NCI-H345 treated with DMSO at 0.1 percent for 48 hours (cell line): ENCODE measurements at regions not wholly inside any gene's neighbourhood (a gene's known extent, or its start where the extent isn't known, plus 50 kb on each side); places are given as distances from the start of the nearest gene placed in this dataset.
"Not testable (repeated sequence)": the region's sequence is repeated elsewhere in the genome, so short reads cannot be mapped to it uniquely, and the experiment has no call there.

ENCODE experiments used
- DNase-seq: peaks from one replicate; lab custom pipeline; 2025; ENCODE audit not compliant: unreplicated experiment; lab: John Stamatoyannopoulos, UW

DNA sequence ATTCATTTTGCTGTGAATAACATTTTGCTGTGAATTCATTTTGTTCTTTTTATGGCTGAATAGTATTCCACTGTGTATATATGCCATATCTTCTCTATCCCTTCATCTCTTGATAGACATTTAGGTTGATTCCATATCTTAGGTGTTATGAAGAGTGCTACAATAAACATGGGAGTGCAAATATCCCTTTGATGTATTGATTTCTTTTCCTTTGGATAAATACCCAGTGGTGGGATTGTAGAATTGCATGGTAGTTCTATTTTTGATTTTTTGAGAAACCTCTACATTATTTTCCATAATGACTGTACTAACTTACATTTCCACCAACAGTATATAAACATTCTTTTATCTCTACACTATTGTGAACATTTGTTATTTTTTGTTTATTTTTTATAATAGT lies 555.9 kb downstream of the PDHA2 start:
- no peak for DNase-seq

DNA sequence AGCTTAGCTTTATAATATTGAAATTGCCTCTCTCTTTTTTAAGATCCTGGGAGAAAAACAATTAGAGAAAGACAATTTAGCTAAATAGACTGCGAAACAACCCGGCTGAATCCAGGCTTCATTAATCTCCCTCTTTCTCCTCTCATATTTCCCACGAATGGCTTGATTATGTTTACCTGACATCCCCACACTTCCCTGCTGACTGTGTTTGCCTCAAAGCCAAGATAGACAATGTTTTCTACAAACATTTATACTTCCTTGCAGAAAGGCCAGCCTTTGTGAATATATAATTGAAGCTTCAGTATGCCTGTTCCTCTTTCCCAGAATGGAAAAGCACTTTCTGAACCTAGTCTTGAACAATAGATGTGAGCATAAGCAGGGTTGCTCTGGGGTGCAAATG lies 566.8 kb downstream of the PDHA2 start:
- no peak for DNase-seq

DNA sequence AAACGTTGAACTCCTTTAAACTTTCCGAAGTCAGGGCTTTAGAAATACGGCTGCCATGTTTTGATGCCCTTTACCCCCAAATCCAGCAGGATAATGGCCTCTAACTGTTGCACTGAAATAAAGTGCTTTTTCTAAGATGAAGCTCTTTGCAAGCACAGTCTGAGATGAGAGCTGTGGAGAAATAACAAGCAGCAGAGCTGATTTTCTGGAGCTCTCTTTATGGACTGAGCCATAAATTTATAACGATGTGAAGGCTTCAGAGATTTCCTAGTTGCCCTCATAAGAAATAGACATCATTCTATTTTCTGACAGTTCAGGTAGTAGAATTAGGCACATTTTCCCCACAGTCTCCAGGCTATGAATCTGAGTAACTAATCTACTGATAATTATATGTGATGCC lies 567.3 kb downstream of the PDHA2 start:
- no peak for DNase-seq

DNA sequence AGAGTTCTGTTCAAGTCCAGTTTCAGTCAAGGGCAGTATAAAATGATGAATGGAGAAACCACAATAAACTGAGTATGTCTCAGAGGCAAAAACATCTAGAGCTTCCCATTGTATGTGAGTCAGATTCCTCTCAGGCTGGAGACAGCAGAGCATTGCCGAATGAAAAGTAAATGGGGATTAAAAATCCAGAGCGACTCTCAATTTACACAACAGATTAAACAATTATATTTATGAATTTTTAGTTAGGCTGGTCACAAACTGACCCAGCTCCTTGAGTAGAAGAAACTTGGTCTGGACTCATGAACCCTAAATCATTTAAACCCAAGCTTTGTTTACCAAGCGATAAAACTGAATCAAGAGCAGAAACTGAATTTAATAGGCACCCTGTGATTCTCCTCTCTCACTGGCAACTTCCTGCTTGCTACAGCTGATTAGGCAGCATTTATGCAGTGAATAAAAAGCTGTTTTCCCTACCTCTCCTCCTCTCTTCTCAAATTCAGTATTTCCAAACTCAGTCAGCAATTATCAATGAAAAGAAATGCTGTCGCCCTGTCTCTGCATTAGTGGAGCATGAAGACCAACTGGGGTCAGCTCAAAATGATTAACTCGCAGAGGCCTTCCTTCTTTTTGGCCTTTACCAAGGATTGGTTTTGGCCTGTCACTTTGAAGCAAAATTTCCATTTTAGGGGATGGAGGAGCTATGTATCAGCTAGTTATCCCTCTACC lies 568.0 kb downstream of the PDHA2 start:
- no peak for DNase-seq

DNA sequence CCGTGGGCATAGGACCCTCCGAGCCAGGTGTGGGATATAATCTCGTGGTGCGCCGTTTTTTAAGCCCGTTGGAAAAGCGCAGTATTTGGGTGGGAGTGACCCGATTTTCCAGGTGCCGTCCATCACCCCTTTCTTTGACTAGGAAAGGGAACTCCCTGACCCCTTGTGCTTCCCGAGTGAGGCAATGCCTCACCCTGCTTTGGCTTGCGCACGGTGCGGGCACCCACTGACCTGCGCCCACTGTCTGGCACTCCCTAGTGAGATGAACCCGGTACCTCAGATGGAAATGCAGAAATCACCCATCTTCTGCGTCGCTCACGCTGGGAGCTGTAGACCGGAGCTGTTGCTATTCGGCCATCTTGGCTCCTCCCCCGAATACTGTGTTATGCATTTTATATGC lies 575.0 kb downstream of the PDHA2 start:
- not testable (repeated sequence) for DNase-seq

DNA sequence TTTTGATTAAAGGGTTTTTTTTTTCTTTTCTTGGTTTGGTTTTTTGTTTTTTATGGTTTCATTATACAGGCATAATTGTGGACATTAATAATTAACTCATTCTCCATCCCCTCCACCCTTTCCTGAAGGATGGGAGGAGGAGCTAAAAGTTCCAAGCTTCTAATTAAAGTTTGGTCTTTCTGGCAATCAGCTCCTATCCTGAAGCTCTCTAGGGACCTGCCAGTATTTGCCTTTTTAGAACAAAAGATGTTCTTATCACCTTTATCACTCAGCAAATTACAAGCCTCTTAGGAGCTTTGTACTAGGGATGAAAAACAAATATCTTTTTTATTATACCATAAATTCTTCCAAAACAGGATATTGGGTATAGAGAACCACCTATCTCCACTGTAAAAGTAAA lies 589.8 kb downstream of the PDHA2 start:
- DNase-seq = no peak

DNA sequence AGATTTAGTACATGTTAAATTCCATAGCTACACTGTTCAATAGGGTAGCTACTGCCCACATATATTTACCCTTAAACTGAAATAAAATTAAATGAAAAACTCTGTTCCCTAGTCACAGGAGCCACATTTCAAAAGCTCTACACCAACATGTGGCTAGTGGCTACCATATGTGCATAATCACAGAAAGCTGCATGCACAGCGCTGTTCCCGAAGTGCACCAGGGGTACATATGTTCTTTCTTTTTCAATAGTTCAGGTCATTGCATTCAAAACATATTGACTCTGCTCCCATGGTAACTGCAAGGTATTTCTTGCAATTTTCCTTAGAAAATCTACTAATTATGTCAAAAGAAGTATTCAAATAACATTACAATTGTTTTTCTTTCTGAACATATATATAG lies 591.2 kb downstream of the PDHA2 start:
- no peak for DNase-seq

DNA sequence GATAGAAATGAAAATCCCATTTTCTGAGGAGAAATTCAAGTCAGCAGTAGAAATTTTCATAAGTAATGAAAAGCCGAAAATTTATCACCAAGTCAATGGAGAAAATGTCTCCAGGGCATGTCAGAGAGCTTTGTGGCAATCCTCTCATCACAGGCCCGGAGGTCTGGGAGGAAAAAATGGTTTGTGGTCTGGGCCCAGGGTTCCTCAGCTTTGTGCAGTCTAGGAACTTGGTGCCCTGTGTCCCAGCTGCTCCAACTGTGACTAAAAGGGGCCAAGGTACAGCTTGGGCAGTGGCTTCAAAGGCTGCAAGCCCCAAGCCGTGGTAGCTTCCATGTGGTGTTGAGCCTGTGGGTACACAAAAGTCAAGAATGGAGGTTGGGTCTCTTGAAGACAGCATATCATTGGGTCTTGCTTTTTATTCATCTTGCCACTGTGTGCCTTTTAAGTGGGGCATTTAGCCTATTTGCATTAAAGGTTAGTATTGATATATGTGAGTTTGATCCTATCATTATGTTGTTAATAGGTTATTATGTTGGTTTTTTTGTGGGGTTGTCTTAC lies 608.5 kb downstream of the PDHA2 start:
- DNase-seq = no peak

DNA sequence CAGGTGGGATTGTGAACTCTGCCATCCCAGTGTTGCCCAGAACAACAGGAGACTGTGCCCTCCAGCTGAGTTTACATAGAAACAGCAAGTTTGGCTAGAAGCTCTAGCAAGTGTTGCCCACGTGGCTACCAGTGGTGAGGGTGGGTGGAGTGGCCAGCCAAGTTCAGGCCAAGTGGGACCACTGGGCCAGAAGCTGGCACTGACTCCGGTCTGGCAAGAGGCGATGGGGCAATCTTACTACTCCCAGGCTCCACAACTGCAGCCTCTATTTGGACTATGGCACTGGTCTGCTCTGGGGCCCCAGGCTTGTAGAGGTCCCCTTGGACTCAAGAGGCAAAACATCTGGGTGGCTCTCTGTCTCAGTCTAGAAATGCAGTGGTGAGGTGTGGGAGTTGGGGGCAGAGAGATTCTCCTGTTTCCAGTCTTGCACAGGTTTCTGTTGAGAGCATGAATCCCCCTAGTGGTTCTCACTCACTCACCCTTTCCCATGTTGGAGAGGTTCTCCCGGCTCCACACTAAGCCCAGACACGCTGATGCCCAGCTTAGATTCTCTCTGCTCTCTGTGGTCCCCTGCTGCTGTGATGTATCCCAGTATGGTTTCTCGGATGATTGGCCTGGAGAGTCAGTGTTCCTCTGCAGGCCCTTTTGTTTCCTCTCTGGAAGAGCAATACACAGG lies 615.3 kb downstream of the PDHA2 start:
- no peak for DNase-seq

DNA sequence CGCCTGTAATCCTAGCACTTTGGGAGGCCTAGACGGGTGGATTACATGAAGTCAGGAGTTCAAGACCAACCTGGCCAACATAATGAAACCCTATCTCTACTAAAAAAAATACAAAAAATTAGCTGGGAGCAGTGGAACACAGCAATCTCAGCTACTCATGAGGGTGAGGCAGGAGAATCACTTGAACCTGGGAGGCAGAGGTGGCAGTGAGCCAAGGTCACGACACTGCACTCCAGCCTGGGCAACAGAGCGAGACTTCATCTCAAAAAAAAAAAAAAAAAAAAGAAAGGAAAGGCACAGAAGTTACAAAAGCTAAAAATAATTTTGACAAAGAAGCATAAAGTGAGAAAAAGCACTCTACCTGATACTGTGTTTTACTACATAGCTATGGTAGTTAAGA lies 618.1 kb downstream of the PDHA2 start:
- DNase-seq = not testable (repeated sequence)

DNA sequence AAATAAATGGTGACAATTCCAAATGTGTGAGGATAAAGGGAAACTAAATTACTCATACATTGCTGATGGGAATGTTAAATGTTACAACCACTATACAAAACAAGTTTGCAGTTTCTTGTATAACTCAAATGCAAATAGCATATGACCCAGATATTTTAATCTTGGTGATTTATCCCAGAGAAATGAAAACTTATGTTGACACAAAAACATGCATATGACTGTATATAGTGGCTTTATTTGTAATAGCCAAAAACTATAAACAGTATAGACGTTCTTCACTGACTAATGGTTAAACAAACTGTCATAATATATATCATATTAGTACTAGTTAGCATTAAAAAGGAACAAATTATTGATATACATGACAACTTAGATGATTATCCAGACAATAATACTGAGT lies 619.2 kb downstream of the PDHA2 start:
- DNase-seq = no peak

DNA sequence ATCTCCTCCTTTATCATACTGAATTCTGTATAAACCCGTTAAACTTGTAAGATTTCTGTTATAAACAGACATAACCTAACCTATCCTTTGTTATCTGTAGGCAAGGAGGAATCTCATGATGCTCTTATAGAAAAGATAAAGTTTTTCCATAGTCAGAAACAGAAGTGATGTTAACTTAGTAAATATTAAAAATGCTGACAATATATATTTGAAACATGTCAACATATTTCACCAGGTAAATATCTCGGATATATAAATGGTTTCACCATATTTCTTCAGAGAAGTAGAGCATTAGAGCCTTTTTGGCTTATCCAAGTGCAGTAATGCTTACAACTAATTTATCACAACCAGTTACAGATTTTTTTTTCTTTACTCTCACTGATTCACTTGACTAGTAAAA lies 625.9 kb downstream of the PDHA2 start:
- no peak for DNase-seq

DNA sequence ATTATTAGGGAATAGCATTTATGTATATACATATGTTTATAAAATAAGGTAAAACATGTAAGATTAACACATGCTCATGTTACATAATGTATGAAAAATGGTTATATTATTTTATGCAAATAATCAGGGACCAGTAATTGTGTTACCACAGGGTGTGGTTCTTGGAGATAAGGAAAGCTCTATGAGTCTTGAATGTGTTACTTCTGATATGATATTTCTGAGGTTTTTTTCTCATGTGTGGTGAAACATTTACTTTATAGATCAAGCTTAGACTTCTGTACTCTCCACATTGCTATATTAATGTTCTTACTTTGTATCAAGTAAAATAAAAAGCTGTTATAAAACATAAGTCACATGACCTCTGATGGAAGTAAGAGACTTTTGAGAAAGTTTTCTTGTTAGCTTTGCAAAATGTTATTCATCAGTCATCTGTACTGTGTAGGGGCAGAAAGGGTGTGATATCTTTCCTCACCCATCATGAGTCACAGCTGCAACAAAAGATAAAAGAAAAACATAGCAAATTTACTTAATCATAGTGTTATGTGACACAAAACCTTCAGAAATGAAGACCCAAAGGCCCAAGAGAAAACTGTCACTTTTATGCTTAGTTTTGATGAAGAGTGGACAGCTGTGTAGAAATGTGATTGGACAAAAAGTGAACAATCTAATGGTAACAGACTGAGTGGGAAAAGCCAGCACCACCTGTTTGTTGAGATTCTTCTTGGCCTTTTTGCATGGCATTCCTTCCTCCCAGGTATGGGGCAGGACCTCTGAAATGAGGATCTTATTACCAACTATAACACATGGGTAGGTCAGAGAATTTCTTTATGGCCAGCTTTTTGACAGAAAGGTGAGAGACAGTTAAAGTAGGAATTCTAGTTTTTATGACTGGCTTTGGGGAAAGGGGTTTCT lies 632.3 kb downstream of the PDHA2 start:
- no peak for DNase-seq

DNA sequence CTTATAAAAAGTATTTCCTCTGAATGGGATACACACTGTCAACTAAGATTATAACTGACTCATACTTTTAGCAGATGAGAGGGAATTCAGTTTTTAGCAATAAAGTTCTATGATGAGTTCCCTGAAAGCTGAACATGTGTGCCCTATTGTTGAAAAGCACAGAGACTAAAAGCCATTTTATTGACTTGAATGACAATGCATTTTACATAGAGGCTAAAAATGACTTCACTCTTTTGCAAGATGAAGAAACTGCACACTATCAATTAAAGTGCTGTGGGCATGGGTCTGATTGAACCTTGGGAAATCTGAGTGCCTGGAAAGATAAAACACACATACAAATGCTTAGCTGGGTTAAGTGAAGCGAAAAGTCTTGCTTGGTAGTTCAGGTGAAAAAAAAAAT lies 633.4 kb downstream of the PDHA2 start:
- DNase-seq = no peak

DNA sequence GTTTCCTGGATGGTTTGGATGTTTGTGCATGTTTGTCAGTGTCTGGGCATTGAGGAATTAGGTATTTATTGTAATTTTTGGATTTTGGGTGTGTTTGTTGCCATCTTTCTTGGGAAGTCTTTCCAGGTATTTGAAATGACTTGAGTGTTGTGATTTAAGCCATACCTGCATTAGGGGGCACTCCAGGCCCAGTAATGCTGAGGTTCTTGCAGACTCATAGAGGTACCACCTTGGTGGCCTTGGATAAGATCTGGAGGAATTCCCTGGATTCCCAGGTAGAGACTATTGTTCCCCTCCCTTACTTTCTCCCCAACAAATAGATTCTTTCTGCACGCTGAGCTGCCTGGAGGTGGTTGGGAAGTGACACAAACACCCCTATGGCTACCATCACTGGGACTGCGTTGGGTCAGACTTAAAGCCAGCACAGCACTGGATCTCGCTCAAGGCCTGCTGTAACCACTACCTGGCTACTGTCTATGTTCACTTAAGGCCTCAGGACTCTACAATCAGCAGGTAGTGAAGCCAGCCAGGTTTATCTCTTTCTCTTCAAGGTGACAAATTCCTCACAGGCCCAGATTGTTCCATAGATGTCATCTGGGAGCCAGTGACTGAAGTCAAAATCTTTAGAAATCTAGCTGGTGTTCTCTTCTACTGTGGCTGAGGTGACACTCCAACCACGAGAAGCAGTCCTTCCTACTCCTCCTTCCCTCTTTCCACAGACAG lies 643.6 kb downstream of the PDHA2 start:
- no peak for DNase-seq

DNA sequence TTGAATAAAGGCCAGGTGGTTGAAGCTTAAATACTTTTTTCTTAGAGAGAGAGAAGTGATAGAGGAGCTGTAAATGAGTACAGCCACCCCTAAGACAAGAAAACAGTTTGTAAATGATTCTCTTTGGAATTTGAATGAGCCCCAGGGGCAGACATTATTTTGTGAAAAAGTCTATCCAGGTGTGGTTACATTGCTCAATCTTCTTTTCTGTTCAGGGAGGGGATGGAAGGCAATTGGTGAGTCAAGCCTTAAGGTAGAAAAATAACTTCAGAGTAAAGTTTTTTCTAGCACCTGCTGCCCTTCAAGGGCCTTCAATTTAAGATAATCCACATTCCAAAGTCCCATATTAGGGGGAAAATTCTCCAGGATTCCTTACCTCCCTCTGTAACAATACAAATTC lies 646.7 kb downstream of the PDHA2 start:
- DNase-seq = no peak

DNA sequence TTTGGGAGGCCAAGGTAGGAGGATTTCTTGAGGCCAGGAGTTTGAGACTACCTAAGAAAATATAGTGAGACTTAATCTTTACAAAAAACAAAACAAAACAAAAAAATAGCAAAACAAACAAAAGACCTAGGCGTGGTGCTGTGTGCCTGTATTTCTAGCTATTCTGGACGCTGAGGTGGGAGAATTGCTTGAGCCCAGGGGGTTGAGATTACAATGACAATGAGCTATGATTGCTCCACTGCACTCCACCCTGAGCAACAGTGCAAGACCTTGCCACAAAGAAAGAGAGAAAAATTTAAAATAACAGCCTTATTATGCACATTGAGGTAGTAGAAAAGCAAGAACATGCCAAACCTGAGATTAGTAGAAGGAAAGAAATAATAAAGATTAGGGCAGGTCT lies 657.7 kb downstream of the PDHA2 start:
- no peak for DNase-seq

DNA sequence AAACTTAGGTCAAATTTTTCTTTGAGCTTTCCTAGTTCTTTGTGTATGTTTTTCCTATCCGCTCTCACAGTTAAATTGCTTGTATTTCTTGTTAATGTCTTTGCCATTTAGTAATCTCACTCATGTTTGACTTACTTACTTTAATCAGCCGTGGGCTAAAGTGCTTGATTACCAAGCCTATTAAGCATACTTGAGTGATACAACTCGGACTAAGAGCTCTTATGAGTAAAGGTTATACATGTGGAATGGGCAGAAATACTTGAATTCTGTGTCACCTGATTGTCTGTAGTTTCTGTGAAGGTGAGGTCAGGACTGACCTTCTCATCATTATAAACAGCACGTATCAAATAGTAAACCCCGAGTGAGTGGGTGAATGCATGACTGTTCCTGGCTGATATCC lies 664.5 kb downstream of the PDHA2 start:
- no peak for DNase-seq

DNA sequence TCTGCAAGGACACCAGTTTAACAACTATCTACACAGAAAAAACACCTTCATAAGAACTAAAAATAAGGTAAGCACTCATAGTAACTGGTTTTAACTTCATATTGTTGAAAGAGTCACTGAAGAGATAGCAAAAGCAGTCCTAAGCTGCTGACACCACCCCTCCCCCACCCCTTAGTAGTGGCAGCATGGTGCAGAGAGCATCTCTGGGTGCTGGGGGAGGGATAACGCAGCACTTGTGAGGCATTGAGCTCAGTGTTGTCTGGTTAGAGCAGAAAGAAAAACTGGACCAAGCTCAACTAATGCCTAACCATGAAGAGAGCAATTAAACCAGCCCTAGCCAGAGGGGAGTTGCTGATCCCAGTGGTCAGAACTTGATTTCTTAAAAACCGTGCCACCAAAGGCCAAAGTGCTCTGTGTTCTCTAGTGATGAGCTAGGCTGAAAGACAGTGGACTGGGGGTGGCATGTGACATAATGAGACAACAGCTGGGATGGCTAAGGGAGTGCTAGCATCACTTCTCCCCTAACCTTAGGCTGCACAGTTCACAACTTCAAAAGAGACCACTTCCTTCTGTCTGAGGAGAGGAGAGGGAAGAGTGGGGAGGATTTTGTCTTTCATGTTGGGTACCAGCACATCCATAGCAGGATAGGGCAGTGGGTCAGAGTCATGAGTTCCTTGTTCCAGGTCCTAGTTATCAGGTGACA lies 669.3 kb downstream of the PDHA2 start:
- DNase-seq = no peak

DNA sequence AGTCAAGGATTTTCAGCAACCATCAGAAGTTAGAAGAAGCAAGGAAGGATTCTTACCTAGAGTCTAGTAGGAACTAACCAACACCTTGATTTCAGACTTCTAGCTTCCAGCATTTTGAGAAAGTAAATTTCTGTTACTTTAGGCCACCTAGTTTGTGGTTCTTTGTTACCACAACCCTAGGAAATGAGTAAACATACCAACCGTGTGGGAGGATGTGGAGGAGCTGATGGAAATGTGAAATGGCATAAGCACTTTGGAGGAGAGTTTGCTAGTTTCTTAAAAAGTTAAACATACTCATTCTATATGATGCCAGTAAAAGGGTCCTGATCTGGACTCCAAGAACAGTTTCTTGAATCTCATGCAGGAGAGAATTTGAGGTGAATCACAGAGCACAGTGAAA lies 679.4 kb downstream of the PDHA2 start:
- no peak for DNase-seq
